Hepatic stellate cell (primary cell): ENCODE measurements at regions not wholly inside any gene's neighbourhood (a gene's known extent, or its start where the extent isn't known, plus 50 kb on each side); places are given as distances from the start of the nearest gene placed in this dataset.
A peak's percentile ranks its signal among the peaks of the same experiment; 100 is the strongest.

Source experiments
- DNase-seq: peaks from one replicate; pipeline ENCODE4 v3.0.0; 2011; ENCODE audit warnings: low spot score

- DNase-seq: no peak
These were observed 128.1 kb downstream of the DDX1 start for GRCh38 chr2:15719566-15720313.

GRCh38 chr2:15720561-15721307, 129.1 kb downstream of the DDX1 start:
- DNase-seq: no peak

GRCh38 chr2:15721411-15722067, 129.9 kb downstream of the DDX1 start:
- no peak for DNase-seq

DNA sequence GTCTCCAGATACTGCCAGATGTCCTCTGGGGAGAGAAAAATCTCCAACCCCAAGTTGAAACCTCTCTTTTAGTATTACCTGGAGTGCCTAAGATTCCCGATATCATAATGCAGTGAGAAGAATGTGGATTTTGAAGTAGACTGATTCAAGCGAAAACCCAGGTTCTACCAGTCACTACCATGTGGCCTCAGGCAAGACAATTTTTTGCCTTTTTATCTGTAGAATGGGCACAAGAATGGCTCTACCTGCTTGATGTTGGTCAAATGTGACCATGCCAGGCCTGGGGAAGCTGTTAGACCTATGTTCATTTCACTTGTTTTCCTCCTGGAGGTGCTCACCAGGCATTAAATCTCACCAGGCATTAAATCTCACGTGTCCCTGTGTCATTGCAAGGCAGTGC, 131.3 kb downstream of the DDX1 start:
- no peak for DNase-seq

- DNase-seq: no peak
These were observed 132.6 kb downstream of the DDX1 start for GRCh38 chr2:15724235-15724634.

DNA sequence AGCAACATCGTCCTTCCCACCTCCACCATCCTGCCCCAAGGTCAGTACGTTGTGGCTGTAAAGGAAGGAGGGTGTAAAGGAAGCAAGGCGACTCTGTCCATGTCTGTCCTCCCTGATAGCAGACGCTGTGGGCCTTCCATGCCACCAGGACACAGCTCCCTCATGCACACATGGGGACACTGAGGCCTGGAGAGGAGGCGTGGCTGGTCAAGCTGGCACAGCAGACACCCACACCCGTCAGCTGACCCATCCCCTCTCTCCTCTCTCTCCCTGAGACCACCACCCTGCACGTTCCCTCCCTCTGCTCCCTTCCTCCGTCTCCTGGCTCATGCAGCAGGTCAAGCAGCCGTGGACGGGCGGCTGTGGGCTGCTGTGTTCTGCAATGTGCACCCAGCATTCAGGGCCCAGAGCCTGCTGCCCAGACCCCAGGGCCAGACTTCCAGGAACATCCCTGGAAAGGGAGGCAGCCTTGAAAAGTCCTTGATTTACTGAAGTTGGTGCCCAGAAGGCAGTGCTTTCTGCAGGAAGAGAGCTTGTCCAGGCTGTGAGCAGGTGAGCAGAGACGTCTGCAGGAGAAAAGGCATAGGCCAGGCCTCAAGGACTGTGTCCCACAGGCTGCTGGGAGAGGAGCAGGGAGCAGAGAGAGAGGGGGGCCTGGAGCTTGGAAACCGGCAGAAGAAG, 133.6 kb downstream of the DDX1 start:
- no peak for DNase-seq

DNA sequence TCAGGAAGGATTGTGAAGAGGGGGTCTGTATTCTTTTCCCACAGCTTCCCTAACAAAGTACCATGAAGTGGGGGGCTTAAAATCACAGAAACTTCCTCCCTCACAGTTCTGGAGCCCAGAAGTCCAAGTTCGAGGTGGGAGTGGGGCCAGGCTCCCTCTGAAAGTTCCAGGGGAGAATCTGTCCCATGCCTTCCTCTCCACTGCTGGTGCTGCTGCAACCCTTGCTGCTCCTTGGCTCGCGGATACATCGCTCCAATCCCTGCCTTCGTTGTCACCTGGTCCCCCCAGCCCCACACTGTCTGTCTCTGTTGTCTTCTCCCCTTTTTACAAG, 134.1 kb downstream of the DDX1 start:
- DNase-seq: no peak

DNA sequence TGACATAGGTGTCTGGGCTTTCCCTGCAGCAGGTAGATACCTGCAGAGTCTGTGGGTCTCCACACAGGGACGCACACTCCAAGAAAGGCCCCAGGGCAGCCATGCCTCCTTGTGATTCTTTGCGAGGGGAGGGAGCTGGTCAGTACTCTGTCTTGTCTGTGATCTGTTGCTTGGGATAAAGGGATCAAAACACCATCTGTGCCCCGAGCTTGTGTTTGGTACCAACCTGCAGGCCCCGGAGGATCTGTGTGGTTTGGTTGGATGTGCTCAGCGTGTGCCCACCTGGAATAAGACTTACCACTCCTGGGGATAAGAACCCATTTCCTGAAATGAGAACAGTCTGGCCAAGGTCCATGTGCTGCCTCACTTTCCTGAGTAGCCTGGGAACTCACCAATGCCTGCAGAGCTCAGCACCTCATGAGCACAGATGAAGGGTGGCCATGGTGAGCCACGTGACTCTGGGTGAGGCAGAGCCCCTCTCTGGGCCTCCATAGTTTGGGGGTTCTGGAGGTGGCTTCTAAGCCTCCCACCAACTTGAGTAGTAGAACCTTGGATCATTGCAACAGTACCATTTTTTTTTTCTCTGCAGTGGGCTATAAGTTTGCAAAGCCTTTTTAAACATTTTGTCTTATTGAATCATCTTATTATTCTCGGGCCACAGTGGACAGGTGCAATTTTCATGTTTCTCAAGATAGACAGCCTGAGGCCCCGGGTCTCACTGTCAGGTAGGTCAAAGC, 134.8 kb downstream of the DDX1 start:
- no peak for DNase-seq

GRCh38 chr2:15727396-15728244, 136.0 kb downstream of the DDX1 start:
- no peak for DNase-seq

- DNase-seq: no peak
These were observed 136.7 kb downstream of the DDX1 start for GRCh38 chr2:15728245-15728938.

GRCh38 chr2:15729001-15729400, 137.3 kb downstream of the DDX1 start:
- DNase-seq: no peak

- no peak for DNase-seq
These were observed 138.3 kb downstream of the DDX1 start for GRCh38 chr2:15729709-15730544.

- DNase-seq: peak; percentile 80
These were observed 139.0 kb downstream of the DDX1 start for GRCh38 chr2:15730545-15731212.

- DNase-seq: no peak
These were observed 139.7 kb downstream of the DDX1 start for GRCh38 chr2:15731213-15731888.

GRCh38 chr2:15731889-15732271, 140.2 kb downstream of the DDX1 start:
- no peak for DNase-seq

- DNase-seq: no peak
These were observed 140.8 kb downstream of the DDX1 start for GRCh38 chr2:15732341-15733077.

GRCh38 chr2:15733867-15734673, 142.4 kb downstream of the DDX1 start:
- no peak for DNase-seq
